Stimulated activated naive CD8-positive, alpha-beta T cell treated with anti-CD3 and anti-CD28 coated beads, Interleukin-15, amount 100 ng/mL, for 72 hours (primary cell): ENCODE measurements at regions not wholly inside any gene's neighbourhood (a gene's known extent, or its start where the extent isn't known, plus 50 kb on each side); places are given as distances from the start of the nearest gene placed in this dataset.
"Not testable (repeated sequence)": the region's sequence is repeated elsewhere in the genome, so short reads cannot be mapped to it uniquely, and the experiment has no call there.

ENCODE experiments used
- ATAC-seq: fragments of 150-1000 bp; cut with Tn5 transposase; 2 replicates; pipeline ENCODE4 v1.10.0; 2021; ENCODE audit warnings: mild to moderate bottlenecking, moderate library complexity
- DNase-seq, 2 donors: peaks; one replicate each; pipeline ENCODE4 v3.0.0; 2021 to 2022
- H3K27ac Mint-ChIP-seq, 2 donors: one replicate each; pipeline ENCODE4 v1.8.0; 2022; ENCODE audit warnings: mild to moderate bottlenecking in 2 of 2, mixed read lengths in 2 of 2, moderate library complexity in 2 of 2
- H3K27me3 Mint-ChIP-seq: one replicate; pipeline ENCODE4 v1.8.0; 2022; ENCODE audit warnings: mixed read lengths
- H3K4me1 Mint-ChIP-seq: one replicate; pipeline ENCODE4 v1.8.0; 2022; ENCODE audit warnings: mild to moderate bottlenecking, mixed read lengths
- H3K4me3 Mint-ChIP-seq, 2 donors: one replicate each; pipeline ENCODE4 v1.8.0; 2022; ENCODE audit warnings: mild to moderate bottlenecking in 2 of 2, mixed read lengths in 2 of 2, moderate library complexity in 1 of 2
- H3K9me3 Mint-ChIP-seq, 2 donors: one replicate each; pipeline ENCODE4 v1.8.0; 2022; ENCODE audit warnings: mixed read lengths in 2 of 2

- no peak overlapping the region for H3K27ac Mint-ChIP-seq
- no peak overlapping the region for H3K4me3 Mint-ChIP-seq
- no peaks in the 10 kb centered on the region for H3K4me1 Mint-ChIP-seq
- no peaks in the 10 kb centered on the region for H3K9me3 Mint-ChIP-seq
- no peak for DNase-seq
- H3K27me3 Mint-ChIP-seq: peaks cover 6% of the 10 kb centered on the region
- no peak for ATAC-seq
These were observed 95.5 kb downstream of the QRSL1 start for GRCh38 chr6:106724848-106725247.

GRCh38 chr6:106724337-106724736 is 95.0 kb downstream of the QRSL1 start:
- Mint-ChIP-seq H3K9me3 (no peaks in the 10 kb centered on the region), H3K27ac (no peak overlapping the region)

GRCh38 chr6:106723419-106723818 is 94.0 kb downstream of the QRSL1 start:
- not testable (repeated sequence) for H3K27ac Mint-ChIP-seq, H3K4me3 Mint-ChIP-seq, H3K27me3 Mint-ChIP-seq, H3K9me3 Mint-ChIP-seq, H3K4me1 Mint-ChIP-seq, DNase-seq, ATAC-seq

More at GRCh38 chr6:106724337-106724736, 95.0 kb downstream of the QRSL1 start:
- no peak for DNase-seq
- Mint-ChIP-seq H3K4me3 (no peak overlapping the region), H3K4me1 (no peaks in the 10 kb centered on the region), H3K27me3 (peaks cover under 1% of the 10 kb centered on the region)
- no peak for ATAC-seq

- not testable (repeated sequence) for H3K27ac Mint-ChIP-seq, H3K4me3 Mint-ChIP-seq, H3K9me3 Mint-ChIP-seq, H3K4me1 Mint-ChIP-seq, ATAC-seq, DNase-seq
- H3K27me3 Mint-ChIP-seq: peaks cover 16% of the 10 kb centered on the region
These were observed 91.8 kb downstream of the QRSL1 start for GRCh38 chr6:106721189-106721588.
